NCI-H526 (cell line): ENCODE measurements at regions not wholly inside any gene's neighbourhood (a gene's known extent, or its start where the extent isn't known, plus 50 kb on each side); places are given as distances from the start of the nearest gene placed in this dataset.

ENCODE experiments used
- DNase-seq, 2 experiments: peaks; one replicate each; lab custom pipeline; 2025; lab: John Stamatoyannopoulos, UW

DNA sequence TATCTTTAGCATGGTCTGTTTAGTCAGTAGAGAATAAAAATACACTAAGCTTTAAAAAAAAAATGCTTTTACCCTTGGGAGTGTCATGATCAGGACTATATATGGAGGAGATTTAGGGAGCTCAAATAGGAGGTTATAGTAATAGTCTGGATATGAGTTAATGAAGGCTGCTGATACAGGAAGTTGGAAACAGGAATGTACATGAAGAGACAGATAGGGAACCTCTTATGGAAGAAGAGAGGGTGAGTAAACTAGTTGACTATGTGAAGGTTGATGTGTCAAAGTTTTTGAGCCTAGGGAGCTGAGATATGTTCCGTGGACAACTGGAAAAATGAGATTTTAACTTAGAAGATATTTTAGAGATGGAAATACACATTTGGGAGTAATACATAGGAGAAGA is 472.0 kb upstream of the FZD8 start:
- DNase-seq: no peak

DNA sequence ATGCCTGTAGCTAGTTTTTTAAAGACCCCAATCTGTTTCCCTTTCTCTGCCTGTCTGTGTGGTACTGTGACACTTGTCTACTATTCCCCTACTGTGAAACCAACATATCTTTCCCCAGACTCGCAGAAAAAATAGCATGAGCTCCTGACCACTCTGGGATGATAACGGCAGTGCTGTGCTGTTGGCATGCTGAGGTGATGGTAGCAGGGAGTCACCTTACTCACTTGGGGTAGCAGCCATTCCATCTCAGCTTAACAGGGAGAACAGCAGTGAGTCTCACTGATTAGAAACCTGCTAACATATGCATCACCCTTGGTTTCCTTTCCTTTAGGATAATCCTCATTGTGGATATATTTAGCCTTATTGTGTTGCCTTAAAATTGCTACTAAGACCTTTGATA is 469.6 kb upstream of the FZD8 start:
- DNase-seq: no peak

DNA sequence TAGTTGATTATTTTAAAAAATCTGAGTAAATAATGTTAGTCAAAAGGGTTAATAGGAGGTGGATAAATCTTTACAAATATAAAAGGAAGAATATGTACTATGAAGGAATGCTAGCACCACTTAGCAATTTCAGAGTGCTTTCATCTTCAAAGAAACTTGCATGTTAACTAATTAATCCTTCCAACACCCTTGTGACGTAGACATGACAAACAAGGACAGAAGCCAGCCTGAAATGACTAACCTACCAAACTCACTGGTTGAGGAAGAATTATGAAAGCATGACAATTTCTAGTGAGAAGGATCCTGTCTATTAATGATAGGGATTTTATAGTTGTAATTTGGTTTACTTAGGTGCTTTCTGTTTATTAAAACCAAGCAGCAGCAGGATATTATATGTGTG is 468.0 kb upstream of the FZD8 start:
- no peak for DNase-seq

DNA sequence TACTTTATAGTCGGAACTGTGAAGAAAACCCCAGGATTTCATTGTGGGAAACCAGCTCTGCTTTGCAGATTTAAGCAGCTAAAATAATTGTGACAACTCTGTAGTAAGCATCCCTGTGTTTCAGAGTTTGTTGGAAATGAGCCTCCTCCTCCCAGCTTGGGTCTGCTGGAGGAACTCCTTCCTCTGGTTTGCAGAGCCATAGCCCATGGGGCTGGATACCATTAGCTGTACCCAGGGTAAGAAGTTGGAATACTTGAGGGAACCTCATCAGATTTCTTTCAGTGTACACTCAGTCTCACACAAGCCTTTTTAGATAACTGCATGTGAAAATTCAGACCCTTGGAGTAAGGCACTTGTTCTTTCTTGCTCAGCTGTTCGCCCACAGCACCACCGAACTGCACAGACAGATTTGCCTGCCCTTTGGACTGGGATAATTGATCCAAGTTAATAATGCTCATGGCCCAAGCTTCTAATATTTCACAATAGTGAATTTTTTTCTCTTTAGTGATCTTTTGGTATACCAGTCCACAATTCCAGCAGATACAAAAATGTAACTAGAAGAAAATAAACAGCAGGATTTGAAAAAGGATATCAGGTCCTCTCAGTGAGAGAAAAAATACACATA is 467.4 kb upstream of the FZD8 start:
- DNase-seq: no peak

DNA sequence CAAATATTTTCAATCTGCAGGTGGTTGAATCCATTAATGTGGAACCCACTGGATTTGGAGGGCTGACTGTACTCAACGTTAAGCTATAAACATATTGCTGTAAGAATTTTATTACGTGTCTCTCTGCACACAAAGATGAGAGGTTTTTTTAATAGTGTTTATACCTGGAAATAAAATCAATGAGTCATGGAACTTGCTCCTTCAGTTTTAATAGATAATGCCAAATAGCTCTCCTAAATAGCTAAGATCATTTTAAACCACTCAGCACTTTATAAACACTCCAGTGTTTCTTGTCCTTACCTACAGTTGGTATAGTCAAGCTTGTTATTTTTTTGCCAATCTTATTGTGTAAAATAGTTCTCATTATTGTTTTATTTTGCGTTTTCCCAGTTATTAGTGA is 455.6 kb upstream of the FZD8 start:
- no peak for DNase-seq

DNA sequence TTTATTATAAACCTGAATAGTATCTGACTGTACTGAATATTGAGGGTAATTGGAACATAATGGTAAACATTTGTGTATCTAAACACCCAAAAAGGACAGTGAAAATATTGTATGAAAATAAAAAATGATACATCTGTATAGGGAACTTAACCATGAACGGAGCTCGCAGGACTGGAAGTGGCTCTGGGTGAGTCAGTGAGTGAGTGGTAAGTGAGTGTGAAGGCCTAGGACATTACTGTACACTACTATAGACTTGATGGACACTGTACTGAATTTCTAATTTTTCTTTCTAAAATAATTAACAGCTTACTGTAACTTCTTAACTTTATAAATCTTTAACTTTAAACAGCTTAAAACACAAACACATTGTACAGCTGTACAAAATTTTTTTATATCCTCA is 454.5 kb upstream of the FZD8 start:
- no peak for DNase-seq

DNA sequence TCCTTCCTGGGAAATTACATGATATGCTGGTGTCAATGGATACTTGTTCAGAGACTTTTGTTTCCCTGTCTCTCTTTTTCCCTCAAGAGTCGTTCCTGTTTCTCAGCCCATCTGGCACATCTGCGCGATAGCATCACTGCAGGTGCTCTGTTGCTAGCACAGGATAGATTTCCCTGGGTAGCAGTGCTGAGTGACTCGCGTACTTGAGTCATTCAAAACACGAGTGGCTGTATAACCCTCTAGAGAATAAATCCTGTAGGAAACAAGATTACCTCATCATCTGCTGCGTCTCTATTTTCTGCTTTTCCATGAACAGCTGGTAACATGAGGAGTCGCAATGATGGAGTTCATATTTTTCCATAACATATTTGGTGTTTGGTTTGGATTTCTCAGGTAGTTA is 452.0 kb upstream of the FZD8 start:
- no peak for DNase-seq

DNA sequence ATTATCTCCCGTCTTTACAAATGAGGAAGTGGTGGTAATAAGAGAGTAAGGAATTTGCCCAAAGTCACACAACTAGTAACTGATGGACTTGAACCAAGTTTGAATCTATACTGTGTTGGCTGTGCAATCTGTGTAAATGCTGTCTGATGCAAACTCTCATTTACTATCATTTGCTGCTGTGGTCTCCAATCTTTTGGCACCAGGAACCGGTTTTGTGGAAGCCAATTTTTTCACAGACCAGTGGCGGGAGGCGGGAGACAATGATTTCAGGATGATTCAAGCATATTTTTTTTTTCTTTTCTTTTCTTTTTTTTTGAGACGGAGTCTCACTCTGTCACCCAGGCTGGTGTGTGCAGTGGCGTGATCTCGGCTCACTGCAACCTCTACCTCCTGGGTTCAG is 450.0 kb upstream of the FZD8 start:
- DNase-seq: no peak

DNA sequence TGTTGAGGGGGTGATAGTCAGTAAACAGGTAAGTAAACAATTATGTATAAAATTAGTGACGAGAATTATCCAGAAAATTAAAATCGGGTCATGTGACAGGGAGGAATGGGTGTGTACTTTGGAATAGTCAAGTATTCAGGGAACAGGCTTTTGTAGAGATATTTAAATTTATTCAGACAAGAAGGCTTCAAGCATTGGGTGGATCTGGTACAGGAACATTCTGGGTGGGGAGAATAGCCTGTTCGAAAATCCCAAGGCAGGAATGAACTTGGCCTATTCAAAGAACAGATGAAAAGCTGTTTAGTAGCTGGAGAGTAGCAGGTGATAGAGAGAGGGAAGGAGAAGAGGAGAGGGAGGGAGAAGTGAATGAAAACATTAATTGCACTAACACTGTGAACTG is 448.9 kb upstream of the FZD8 start:
- no peak for DNase-seq

DNA sequence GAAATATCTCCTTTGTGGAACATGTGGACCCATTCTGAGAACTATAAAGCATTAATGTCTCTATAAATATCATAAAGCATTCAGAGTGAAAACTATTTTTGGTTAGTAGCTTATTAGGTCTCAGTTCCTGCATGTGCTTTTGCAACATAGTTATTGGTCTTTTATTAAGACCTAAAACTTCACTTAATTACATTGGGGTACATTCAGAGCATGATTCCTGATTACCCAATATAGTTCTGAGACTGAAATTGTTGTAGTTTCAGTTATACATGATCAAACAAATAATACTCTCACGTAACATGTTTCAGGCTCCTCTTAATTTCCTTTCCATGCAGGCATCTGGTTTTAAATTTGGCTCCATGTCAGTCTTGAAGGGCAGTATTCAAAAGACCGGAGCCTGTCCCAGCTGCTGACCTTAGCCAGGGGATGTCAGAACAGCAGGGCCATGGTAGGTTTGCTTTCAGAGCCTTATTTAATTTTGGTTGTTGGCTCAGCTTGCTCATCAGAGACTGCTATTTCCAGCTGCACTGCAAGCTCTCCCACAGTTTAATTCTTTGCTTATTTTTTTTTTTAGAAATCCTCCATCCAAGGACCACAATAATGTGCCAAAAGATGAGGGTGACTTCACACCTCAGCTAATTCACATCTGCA is 447.8 kb upstream of the FZD8 start:
- no peak for DNase-seq

DNA sequence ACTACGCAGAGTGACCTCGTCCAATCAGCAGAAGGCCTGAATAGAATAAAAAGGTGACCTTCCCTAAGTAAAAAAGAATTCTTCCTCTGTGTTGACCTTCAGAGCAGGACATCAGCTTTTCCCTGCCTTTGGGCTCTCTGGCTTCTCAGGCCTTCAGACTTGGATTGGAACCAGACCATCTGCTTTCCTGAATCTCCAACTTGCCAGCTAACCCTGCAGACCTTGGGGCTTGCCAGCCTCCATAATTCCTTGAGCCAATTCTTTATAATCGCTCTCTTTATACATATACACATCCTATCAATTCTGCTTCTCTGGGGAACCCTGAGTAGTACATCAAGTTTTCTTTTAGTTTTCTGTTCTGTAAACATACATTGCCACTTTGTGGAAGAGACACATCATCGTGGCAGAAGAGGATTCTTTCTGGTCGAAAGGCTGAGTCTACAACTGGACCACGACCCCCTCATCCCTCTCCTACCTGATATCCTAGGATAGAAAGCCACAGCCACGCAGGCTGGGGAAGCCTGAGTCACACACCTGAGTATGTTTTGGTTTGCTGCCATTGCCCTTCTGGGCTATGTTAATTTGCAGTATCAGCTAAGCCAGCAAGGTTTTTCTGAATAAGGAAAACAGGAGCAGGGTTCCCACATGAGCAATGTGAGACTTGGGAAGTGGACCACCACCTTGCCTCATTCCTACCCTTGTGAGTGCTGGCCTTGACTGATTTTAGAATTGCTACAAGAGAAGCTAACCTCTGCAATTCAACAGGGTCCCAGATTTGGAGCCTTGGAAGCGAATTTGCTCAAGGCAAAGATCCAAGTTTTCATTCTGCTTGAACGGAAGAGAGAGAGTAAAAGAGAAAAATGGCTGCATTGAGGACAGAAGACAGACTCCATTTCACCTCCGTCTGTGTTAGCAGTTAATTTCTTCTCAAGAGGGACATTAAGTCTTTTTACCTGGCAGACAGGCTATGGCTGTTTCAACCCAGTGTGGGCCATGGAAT is 445.2 kb upstream of the FZD8 start:
- DNase-seq: no peak

DNA sequence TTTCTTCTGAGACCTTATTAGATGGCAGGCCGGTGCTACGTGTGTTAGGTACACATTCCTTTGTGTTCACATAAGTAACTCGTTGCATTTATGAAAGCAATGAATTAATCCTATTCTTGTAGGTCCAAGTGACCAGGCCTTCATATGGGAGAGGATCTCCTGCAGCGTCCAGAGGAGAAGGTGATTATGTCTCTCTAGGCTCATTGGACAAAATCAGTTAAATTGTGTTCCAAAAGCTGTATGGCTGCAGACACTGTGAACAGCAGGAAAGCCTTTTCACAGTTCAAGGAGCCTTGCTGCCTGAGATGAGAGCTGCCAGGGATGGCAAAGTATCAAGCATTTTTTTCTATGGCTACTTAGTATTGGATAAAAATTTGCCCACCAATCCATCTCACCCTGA is 433.1 kb upstream of the FZD8 start:
- DNase-seq: no peak

DNA sequence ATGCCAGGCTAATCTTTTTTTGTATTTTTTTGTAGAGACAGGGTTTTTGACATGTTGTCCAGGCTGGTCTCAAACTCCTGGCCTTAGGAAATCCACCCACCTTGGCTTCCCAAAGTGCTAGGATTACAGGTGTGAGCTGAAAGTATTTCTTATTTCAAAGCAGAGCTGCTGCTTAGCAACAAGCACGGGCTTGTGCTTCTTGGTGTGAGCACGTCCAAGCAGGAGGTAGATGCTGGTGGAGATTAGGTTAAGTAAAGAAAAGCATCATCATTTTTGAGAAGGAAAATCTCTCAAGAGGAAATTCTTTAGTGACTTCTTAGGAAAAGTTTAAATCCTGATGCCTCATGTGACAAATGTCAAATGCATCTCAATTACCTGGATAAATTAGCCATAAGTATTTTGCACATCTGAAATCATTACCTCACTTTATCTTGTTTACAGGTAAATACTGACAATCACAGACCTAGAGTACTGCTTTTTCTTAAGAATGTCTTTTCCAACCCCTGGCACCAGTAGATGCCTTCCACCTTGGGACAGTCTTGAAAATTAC is 431.8 kb upstream of the FZD8 start:
- DNase-seq: no peak

DNA sequence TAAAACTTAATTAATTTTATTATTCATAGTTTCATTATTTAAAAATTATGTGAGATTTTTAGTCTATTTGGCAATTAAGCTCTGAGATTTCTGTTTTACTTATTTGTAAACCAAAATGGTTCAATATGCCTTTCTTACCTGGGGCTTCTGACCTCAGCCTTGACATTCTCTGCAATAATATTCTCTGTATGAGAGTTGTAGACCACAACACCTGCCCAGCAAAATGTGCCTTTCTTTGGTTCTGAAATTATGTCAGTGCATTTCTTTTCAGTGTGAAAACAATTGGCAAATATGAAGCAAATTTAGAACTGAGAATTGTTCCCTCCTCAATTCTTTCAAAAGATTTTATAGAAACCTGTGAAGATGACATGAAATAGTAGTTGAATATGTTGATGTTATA is 426.4 kb upstream of the FZD8 start:
- DNase-seq: no peak

DNA sequence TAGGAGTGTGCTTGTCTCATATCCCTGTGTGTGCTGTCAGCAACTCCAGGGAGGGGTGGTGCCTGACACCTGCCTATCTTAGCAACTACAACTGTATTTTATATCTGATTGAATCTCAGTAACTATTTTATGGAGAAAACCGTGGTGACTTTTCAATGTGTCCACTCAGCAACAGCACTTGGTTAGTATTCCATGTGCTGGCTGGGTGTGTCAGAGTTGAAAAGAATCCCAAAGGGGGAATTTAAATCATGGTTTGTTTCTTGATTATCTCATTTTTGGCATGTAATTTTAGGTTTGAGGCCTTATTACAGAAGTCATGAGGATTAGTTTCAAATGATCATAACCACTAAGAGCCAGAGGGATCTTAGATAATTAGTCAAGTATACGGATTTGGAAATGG is 425.7 kb upstream of the FZD8 start:
- DNase-seq: no peak

DNA sequence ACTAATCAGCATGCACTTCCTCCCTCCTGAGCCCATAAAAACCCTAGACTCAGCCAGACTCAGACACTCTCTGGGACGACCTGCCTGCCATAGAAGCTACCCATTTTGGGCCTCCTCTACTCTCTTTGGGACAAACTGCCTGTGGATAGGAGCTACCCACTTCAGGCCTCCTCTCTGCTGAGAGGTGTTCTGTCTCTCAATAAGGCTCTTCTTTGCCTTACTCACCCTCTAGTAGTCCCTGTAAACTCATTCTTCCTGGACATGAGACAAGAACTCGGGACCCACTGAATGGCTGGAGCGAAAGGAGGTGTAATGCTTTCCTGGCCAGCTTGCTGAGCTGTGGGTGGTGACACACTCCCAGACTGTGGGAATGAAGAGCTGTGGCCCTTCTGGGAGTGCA is 424.8 kb upstream of the FZD8 start:
- no peak for DNase-seq

DNA sequence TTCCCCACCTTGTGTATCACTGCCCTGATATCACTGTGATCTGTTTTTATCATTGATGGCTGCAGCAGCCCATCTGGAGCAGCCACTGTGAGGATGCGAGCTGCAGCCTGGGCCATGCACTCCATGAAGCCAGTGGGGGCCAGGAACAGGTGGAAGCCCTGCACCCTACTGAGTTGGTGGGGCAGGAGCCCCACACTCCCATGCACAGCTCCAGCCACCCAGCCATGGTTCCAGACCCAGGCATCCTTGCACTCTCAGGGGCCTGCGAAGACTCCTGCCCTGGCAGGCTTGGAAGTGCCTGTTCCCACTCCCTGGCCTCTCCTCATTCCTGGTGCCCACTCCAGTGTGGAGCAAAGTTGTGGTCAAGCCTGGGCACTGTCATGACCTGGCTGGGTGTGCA is 424.0 kb upstream of the FZD8 start:
- DNase-seq: no peak

DNA sequence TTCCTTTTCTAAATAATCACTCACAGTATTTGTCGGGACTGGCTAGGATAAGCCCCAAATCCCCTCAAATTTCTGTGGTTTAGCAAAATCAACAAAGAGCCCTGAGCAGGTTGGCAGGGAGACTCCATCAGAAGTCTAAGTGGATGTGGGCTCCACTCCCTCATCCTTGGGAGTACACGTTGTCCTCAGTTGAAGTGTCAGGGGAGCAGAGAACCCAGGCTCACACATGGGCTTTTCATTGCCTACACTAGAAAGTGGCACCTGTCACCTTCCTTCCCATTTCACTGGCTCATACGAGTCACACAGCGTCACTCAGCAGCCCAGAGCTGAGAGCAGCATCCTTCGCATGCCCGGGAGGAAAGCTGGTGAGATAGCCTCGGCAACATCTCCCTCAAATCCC is 421.3 kb upstream of the FZD8 start:
- no peak for DNase-seq

DNA sequence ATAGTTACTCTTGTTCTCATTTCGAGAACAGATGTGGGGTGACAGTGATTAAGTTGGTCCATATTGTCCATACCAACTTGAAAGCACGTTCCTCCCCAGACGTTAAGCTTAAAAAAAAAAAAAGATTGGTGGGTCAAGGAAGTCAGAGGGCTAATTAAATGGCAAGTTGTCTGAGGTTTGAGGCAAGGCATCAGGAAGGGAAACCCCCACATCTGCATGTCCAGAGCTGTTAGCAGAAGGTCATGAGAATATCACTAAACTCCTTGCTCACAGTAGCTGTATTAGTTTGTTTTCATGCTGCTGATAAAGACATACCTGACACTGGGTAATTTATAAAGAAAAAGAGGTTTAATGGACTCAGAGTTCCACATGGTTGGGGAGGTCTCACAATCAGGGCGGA is 415.6 kb upstream of the FZD8 start:
- no peak for DNase-seq

DNA sequence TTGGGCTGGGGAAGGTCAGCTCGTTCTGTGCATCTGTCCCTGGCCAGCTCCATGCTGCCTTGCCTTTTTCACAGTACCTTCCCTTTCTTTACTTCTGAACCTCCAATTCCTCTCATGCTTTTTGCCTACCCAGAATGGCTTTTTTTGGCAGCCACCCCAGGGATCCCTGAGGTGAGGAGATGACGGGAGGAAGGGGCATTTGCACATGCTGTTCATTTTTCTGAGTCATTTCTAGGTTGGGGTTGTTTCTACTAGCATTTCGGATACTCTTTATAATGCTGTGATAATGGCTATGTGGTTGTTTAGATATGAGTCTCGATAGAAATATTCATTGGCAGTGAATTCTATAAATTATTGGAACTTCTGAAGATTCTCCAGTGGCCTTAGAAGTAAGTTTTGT is 415.1 kb upstream of the FZD8 start:
- DNase-seq: no peak

DNA sequence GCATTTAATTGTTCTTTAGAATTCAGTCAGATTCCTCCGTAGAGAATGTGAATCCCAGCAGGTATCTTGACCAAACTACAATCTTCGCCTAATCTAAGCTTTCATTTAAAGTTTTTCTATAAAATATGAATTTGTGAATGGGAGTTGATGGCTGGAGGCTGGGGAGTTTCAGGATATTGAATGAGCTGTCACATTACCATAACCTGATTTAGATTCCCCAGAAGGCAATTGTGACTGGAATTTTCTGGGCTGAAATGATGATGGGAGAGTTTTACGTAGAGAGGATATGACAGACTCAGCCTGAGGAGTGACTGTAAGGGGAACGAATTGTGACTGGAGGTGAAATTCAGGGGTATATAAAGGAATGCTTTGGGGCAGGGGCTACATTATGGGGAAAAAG is 411.7 kb upstream of the FZD8 start:
- no peak for DNase-seq

DNA sequence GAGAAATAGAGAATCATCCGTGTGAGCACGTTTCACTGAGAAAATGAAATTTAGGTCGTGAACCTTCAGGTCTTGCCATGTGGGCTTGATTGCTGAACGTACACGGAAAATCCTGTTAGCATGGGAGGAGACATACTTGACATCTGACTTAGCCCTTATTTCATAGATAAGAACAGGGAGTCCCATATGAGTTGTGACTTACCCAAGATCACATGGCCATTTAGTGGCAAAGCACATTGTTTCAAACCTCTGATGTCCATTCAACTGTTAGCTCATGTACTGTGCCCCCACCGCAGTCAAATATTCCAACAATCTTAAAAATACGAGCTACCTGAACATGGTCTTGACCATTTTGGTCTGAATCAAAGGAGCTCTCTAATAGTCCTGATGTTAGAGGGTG is 411.2 kb upstream of the FZD8 start:
- no peak for DNase-seq

DNA sequence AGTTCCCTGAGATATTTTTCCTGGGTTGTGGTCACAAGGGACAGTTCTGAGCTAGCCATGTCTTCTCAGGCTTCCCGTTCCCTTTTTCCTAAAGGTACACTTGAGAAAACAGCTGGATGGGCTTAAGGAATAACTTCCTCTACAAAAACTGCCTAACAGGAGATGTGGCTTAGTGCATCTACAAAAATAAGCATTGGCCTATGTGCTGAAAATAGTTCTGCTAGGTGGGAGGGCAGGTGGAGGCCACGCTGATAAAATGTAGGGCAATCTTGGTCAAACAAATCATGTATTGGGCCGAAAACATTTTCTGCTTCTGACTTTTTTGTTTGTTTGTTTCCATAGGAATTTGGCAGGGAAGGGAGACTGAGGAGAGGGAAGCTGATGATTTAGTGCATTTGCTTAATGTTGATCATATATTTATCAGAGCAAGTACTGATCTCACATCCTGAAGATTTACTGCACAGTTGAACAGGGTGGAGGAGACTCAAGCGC is 409.4 kb upstream of the FZD8 start:
- no peak for DNase-seq
